Stomach (tissue), 4 donors: ENCODE measurements at regions not wholly inside any gene's neighbourhood (a gene's known extent, or its start where the extent isn't known, plus 50 kb on each side); places are given as distances from the start of the nearest gene placed in this dataset.

ENCODE experiments used
- CTCF ChIP-seq, 7 experiments: fragments of 450-650 bp in 4 of 7; fragments of 200-600 bp in 3 of 7; sonication (generic) in 3 of 7; IDR thresholded peaks; one replicate each; pipeline ENCODE4 v1.5.1; 2016 to 2019; ENCODE audit warnings: antibody characterized with exemption in 7 of 7, control low read depth in 2 of 7, mild to moderate bottlenecking in 1 of 7
- EP300 ChIP-seq: sonication (generic); formaldehyde crosslinking; IDR thresholded peaks from one replicate; pipeline ENCODE4 v1.6.1; 2017; ENCODE audit warnings: antibody characterized with exemption
- POLR2A ChIP-seq, 4 donors: fragments of 450-650 bp; IDR thresholded peaks; one replicate each; pipeline ENCODE4 v1.6.1; 2016; ENCODE audit warnings: antibody characterized with exemption in 4 of 4, control low read depth in 2 of 4, mild to moderate bottlenecking in 1 of 4, moderate library complexity in 1 of 4

DNA sequence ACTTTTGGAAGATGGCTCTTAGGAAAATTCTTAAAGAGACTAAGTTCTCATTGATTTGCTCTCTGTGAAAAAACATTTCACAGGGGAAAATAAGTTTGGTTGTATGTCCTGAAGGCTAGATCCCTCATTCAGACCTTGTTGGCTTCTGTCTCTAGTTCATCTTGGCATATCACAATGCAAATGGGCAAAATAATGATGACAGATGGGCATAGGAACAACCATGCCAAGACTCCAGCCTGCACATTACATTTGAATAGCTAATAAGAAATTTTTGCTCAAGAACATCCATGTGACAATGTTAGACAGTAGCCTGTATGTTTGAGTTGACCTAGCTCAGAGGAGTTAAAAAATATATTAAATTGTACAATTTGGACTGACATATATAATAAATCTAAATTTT lies 292.9 kb downstream of the PLA2G4A start:
- TF ChIP-seq CTCF (IDR thresholded peaks at IDR 0.05) (no peak), EP300 (no peak), POLR2A (IDR thresholded peaks at IDR 0.05) (no peak)
